ENCODE measurements at regions not wholly inside any gene's neighbourhood (a gene's known extent, or its start where the extent isn't known, plus 50 kb on each side); places are given as distances from the start of the nearest gene placed in this dataset.

DNA sequence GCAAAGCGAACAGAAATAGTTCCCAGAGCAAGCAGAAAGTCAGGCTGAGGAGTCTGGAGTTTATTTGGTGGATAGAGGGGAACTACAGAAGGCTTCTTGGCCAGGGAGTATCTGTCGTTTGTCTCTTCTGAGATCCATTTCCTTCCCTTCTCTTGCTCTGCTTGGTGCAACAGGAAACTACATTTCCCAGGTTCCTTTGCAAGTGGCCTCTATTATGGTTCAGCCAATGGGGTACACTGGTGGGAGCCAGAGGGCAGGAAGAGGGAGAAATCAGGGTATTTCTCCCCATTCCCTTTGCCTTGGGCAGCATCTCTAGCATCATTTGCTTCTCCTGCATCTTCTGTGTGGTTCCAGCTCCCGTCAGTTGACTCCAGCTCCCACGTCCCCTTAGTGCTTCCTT lies 142.1 kb downstream of the BCOR start:
- TF ChIP-seq TCF12 (IDR thresholded peaks at IDR 0.05; ENCODE audit: low read depth) = no peak
- TF ChIP-seq EP300 (IDR thresholded peaks at IDR 0.05; ENCODE audit: borderline replicate concordance) = no peak
- TF ChIP-seq FOXM1 (IDR thresholded peaks at IDR 0.05; ENCODE audit: borderline replicate concordance, low read depth) = no peak
- TF ChIP-seq CREB1 (IDR thresholded peaks at IDR 0.05; ENCODE audit: low read depth) = no peak
- no peak for TF ChIP-seq MAX (IDR thresholded peaks at IDR 0.05)
- no peak for TF ChIP-seq CEBPB (IDR thresholded peaks at IDR 0.05)
- TF ChIP-seq EGR1 (IDR thresholded peaks at IDR 0.05) = no peak
- TF ChIP-seq TAF1 (IDR thresholded peaks at IDR 0.05; ENCODE audit: low read depth) = no peak
- TF ChIP-seq USF1 (IDR thresholded peaks at IDR 0.05) = no peak
- no peak for TF ChIP-seq RAD21 (IDR thresholded peaks at IDR 0.05; ENCODE audit: low read depth)
- no peak for TF ChIP-seq ZBTB7A (IDR thresholded peaks at IDR 0.05; ENCODE audit: low read depth)
- no peak for TF ChIP-seq NFIC (IDR thresholded peaks at IDR 0.05)

GRCh38 chrX:39956803-39957394 lies 140.9 kb downstream of the BCOR start:
- TF ChIP-seq, protein P1, sequence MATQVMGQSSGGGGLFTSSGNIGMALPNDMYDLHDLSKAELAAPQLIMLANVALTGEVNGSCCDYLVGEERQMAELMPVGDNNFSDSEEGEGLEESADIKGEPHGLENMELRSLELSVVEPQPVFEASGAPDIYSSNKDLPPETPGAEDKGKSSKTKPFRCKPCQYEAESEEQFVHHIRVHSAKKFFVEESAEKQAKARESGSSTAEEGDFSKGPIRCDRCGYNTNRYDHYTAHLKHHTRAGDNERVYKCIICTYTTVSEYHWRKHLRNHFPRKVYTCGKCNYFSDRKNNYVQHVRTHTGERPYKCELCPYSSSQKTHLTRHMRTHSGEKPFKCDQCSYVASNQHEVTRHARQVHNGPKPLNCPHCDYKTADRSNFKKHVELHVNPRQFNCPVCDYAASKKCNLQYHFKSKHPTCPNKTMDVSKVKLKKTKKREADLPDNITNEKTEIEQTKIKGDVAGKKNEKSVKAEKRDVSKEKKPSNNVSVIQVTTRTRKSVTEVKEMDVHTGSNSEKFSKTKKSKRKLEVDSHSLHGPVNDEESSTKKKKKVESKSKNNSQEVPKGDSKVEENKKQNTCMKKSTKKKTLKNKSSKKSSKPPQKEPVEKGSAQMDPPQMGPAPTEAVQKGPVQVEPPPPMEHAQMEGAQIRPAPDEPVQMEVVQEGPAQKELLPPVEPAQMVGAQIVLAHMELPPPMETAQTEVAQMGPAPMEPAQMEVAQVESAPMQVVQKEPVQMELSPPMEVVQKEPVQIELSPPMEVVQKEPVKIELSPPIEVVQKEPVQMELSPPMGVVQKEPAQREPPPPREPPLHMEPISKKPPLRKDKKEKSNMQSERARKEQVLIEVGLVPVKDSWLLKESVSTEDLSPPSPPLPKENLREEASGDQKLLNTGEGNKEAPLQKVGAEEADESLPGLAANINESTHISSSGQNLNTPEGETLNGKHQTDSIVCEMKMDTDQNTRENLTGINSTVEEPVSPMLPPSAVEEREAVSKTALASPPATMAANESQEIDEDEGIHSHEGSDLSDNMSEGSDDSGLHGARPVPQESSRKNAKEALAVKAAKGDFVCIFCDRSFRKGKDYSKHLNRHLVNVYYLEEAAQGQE (IDR thresholded peaks at IDR 0.05; ENCODE audit: low read depth) = no peak
- TF ChIP-seq CEBPB (IDR thresholded peaks at IDR 0.05) (no peak), TAF1 (IDR thresholded peaks at IDR 0.05; ENCODE audit: low read depth) (no peak), NFIC (IDR thresholded peaks at IDR 0.05) (no peak), FOXM1 (IDR thresholded peaks at IDR 0.05; ENCODE audit: borderline replicate concordance, low read depth) (no peak), EP300 (IDR thresholded peaks at IDR 0.05; ENCODE audit: borderline replicate concordance) (no peak), RAD21 (IDR thresholded peaks at IDR 0.05; ENCODE audit: low read depth) (no peak), TEAD4 (IDR thresholded peaks at IDR 0.05) (no peak), TCF12 (IDR thresholded peaks at IDR 0.05; ENCODE audit: low read depth) (no peak)

DNA sequence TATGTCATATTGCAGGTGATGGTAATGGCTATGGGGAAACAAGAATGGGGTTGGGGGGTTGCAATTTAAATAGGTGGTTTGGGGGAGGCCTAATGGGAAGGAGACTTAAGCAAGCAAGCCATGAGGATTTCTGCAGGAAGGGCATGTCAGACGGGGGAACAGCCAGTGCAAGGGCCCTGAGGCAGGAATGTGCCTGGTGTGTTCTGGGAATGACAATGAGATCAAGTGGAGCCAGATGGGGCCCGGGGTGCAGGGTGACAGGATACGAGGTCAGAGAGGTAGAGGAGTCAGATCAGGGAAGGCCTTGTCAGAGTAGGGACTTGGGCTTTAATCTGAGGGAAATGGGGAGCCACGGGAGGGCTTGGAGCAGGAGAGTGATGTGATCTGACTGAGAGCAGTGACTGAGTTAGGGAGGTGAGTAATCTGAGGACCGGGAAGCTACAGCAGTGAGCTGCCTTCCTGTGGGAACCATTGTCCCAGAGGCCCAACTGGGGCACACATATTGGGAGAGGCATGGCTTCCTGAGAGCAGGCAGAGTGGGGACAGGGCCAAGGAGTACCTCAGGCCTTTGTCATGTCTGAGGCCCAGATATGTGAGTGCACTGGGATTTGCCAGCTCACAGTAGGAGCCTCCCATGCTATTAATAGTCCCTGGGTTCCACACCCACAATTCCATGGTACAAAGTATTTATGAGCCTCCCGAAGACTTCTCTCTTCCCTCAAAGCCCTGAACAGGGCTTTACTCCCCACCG lies 139.8 kb downstream of the BCOR start:
- TF ChIP-seq YY1 (IDR thresholded peaks at IDR 0.05; ENCODE audit: low read depth) = no peak
- TF ChIP-seq, protein P1 (IDR thresholded peaks at IDR 0.05; ENCODE audit: low read depth) = no peak

- no peak for TF ChIP-seq TCF12 (IDR thresholded peaks at IDR 0.05; ENCODE audit: low read depth)
- TF ChIP-seq EGR1 (IDR thresholded peaks at IDR 0.05) = no peak
- TF ChIP-seq MAX (IDR thresholded peaks at IDR 0.05) = no peak
- no peak for TF ChIP-seq CREB1 (IDR thresholded peaks at IDR 0.05; ENCODE audit: low read depth)
- no peak for TF ChIP-seq RAD21 (IDR thresholded peaks at IDR 0.05; ENCODE audit: low read depth)
- no peak for TF ChIP-seq EP300 (IDR thresholded peaks at IDR 0.05; ENCODE audit: borderline replicate concordance)
- no peak for TF ChIP-seq YY1 (IDR thresholded peaks at IDR 0.05; ENCODE audit: low read depth)
- TF ChIP-seq, protein P1 (IDR thresholded peaks at IDR 0.05; ENCODE audit: low read depth) = no peak
- no peak for TF ChIP-seq TEAD4 (IDR thresholded peaks at IDR 0.05)
- TF ChIP-seq NFIC (IDR thresholded peaks at IDR 0.05) = no peak
- no peak for TF ChIP-seq ZBTB7A (IDR thresholded peaks at IDR 0.05; ENCODE audit: low read depth)
- TF ChIP-seq USF1 (IDR thresholded peaks at IDR 0.05) = no peak
- TF ChIP-seq TAF1 (IDR thresholded peaks at IDR 0.05; ENCODE audit: low read depth) = no peak
- TF ChIP-seq CEBPB (IDR thresholded peaks at IDR 0.05) = no peak
- TF ChIP-seq FOXM1 (IDR thresholded peaks at IDR 0.05; ENCODE audit: borderline replicate concordance, low read depth) = no peak
Observed at GRCh38 chrX:39958850-39959249, 138.9 kb downstream of the BCOR start.

All from Ishikawa (cell line).